Ishikawa (cell line): ENCODE measurements at regions not wholly inside any gene's neighbourhood (a gene's known extent, or its start where the extent isn't known, plus 50 kb on each side); places are given as distances from the start of the nearest gene placed in this dataset.

ENCODE experiments used
- CEBPB ChIP-seq: IDR thresholded peaks from 2 replicates; pipeline ENCODE4 v1.6.1; 2012
- CREB1 ChIP-seq: IDR thresholded peaks from 2 replicates; pipeline ENCODE4 v1.6.1; 2012; ENCODE audit warnings: low read depth
- EGR1 ChIP-seq: IDR thresholded peaks from 2 replicates; pipeline ENCODE4 v1.6.1; 2012
- EP300 ChIP-seq: IDR thresholded peaks from 2 replicates; pipeline ENCODE4 v1.6.1; 2012; ENCODE audit warnings: borderline replicate concordance
- FOXM1 ChIP-seq: IDR thresholded peaks from 2 replicates; pipeline ENCODE4 v1.6.1; 2012; ENCODE audit warnings: low read depth, borderline replicate concordance
- NFIC ChIP-seq: IDR thresholded peaks from 2 replicates; pipeline ENCODE4 v1.6.1; 2012
- RAD21 ChIP-seq: IDR thresholded peaks from 2 replicates; pipeline ENCODE4 v1.6.1; 2012; ENCODE audit warnings: low read depth
- REST ChIP-seq: IDR thresholded peaks from 2 replicates; pipeline ENCODE4 v1.6.1; 2012; ENCODE audit warnings: low read depth, mild to moderate bottlenecking
- TAF1 ChIP-seq: IDR thresholded peaks from 2 replicates; pipeline ENCODE4 v1.6.1; 2012; ENCODE audit warnings: low read depth, mild to moderate bottlenecking
- TCF12 ChIP-seq: IDR thresholded peaks from 2 replicates; pipeline ENCODE4 v1.6.1; 2012; ENCODE audit warnings: low read depth
- TEAD4 ChIP-seq: IDR thresholded peaks from 2 replicates; pipeline ENCODE4 v1.6.1; 2012
- YY1 ChIP-seq: IDR thresholded peaks from 2 replicates; pipeline ENCODE4 v1.6.1; 2012; ENCODE audit warnings: low read depth
- ZBTB7A ChIP-seq: IDR thresholded peaks from 2 replicates; pipeline ENCODE4 v1.6.1; 2012; ENCODE audit warnings: low read depth
- TF ChIP-seq, protein P1 (sequence below): IDR thresholded peaks from 2 replicates; pipeline ENCODE4 v1.6.1; 2012
- TF ChIP-seq, protein P2 (sequence below): IDR thresholded peaks from 2 replicates; pipeline ENCODE4 v1.6.1; 2012

- TF ChIP-seq TEAD4 (no peak), TCF12 (no peak), REST (no peak), CEBPB (no peak)
- TF ChIP-seq, protein P1, sequence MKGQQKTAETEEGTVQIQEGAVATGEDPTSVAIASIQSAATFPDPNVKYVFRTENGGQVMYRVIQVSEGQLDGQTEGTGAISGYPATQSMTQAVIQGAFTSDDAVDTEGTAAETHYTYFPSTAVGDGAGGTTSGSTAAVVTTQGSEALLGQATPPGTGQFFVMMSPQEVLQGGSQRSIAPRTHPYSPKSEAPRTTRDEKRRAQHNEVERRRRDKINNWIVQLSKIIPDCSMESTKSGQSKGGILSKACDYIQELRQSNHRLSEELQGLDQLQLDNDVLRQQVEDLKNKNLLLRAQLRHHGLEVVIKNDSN = no peak
Measured at GRCh38 chr19:30742406-30742938, 370.3 kb downstream of the ZNF536 start.

DNA sequence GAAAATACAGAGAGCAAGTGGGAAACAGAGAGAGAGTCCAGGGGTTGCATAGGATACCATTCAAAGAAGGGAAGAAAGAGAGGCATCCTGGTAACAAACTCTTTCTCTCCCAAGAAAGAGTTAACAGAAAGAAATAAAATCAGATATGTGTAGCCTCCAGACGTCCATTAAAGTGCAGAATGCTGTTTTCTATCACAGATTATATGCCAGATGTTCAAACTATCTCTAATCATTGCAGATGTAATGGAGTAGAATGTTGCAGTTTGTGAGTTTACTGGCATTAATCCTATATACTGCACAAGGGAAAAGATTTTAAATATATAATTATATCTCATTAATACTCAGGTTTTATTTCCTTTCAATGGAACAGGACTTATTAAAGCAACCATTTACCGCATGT, 369.4 kb downstream of the ZNF536 start:
- TF ChIP-seq RAD21 (no peak), EP300 (no peak), CREB1 (no peak), FOXM1 (no peak), EGR1 (no peak), YY1 (no peak)

DNA sequence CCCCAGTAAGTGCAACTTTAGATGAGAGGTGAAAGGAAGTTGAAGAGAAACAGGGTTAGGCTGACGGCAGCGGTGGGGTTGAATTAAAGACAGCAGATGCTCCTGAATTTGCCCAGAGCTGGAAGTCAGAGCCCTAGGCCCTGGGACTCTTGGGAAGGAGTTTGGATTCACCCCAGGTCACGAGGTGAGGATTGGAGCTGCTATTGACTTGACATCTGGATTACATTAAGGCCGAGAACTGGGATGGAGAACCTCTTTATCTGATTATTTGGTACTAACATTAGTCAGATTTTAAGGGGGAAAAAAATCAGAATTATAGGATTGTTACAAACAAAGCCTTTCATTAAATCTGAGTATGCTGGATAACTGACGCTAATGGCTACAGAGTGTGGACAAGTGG, 367.2 kb downstream of the ZNF536 start:
- no peak for TF ChIP-seq TAF1
- TF ChIP-seq REST = no peak
- no peak for TF ChIP-seq YY1
- TF ChIP-seq CREB1 = no peak
- TF ChIP-seq ZBTB7A = no peak
- no peak for TF ChIP-seq EP300
- TF ChIP-seq EGR1 = no peak
- TF ChIP-seq TEAD4 = no peak
- TF ChIP-seq FOXM1 = no peak
- TF ChIP-seq, protein P2, sequence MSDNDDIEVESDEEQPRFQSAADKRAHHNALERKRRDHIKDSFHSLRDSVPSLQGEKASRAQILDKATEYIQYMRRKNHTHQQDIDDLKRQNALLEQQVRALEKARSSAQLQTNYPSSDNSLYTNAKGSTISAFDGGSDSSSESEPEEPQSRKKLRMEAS = no peak
- no peak for TF ChIP-seq CEBPB
- no peak for TF ChIP-seq NFIC
- TF ChIP-seq, protein P1 = no peak
- TF ChIP-seq TCF12 = no peak
- TF ChIP-seq RAD21 = no peak

GRCh38 chr19:30738047-30738446, 365.9 kb downstream of the ZNF536 start:
- no peak for TF ChIP-seq TEAD4
- TF ChIP-seq NFIC = no peak
- TF ChIP-seq, protein P2 = no peak
- TF ChIP-seq TAF1 = no peak
- no peak for TF ChIP-seq ZBTB7A
- no peak for TF ChIP-seq EP300
- TF ChIP-seq CREB1 = no peak
- no peak for TF ChIP-seq CEBPB

DNA sequence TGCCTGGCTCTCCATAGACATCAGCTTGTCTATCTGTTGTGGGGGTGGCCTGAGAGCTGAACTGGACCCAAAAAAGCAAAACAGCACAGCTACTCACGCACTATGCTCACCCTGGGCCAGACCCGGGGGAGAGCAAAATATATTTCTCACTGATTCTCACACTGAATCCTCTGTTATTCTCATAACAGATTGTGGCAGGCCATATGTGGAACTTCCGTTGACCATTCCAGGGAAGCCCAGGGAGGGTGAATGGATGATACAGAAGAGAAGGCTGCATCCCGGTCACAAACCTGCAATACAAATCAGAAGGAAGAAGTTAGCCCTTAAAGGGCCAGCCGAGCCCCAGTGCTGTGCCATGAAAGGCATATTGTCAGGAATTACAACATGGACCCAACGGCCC, 362.5 kb downstream of the ZNF536 start:
- no peak for TF ChIP-seq FOXM1
- TF ChIP-seq REST = no peak
- no peak for TF ChIP-seq TAF1
- no peak for TF ChIP-seq NFIC
- no peak for TF ChIP-seq RAD21
- no peak for TF ChIP-seq EGR1
- no peak for TF ChIP-seq TCF12
- TF ChIP-seq TEAD4 = no peak
- TF ChIP-seq CREB1 = no peak
- no peak for TF ChIP-seq ZBTB7A
